HG02973 (cell line): ENCODE measurements at regions not wholly inside any gene's neighbourhood (a gene's known extent, or its start where the extent isn't known, plus 50 kb on each side); places are given as distances from the start of the nearest gene placed in this dataset.

Experiments
- ATAC-seq: cut with Tn5 transposase; IDR thresholded peaks from one replicate; pipeline ENCODE4 v1.9.1; 2021; ENCODE audit warnings: moderate library complexity; ENCODE audit not compliant: unreplicated experiment

GRCh38 chr14:101174522-101174838 is 271.0 kb upstream of the RTL1 start:
- no peak for ATAC-seq

DNA sequence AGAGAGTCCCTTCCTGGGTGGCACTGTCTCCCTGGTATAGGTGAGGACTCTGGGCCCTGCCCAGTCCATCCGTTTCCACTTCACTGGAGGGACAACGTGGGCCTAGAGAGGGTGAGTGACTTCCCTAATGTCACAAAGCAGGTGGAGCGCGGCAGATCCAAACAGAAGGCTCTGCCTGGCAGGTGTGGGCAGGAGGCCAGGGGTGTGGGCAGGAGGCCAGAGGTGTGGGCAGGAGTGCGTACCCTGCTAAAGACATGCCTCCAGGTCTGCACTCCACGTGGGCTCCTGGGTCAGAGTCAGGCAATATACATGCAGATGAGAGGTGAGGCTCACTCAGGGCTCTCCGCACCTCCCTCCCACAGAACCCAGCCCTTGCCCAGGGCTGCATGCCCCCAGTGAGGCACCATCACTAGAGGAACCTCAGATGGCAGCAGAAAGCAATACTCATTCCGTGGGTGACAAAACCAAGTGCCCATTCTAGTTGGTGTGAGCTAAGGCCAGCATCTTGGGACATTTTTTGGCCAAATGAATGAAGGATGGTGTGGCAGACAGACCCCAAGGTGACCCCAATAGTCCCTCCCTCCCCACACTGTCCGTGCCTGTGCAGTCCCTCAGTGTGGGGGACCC is 271.6 kb upstream of the RTL1 start:
- ATAC-seq: no peak

DNA sequence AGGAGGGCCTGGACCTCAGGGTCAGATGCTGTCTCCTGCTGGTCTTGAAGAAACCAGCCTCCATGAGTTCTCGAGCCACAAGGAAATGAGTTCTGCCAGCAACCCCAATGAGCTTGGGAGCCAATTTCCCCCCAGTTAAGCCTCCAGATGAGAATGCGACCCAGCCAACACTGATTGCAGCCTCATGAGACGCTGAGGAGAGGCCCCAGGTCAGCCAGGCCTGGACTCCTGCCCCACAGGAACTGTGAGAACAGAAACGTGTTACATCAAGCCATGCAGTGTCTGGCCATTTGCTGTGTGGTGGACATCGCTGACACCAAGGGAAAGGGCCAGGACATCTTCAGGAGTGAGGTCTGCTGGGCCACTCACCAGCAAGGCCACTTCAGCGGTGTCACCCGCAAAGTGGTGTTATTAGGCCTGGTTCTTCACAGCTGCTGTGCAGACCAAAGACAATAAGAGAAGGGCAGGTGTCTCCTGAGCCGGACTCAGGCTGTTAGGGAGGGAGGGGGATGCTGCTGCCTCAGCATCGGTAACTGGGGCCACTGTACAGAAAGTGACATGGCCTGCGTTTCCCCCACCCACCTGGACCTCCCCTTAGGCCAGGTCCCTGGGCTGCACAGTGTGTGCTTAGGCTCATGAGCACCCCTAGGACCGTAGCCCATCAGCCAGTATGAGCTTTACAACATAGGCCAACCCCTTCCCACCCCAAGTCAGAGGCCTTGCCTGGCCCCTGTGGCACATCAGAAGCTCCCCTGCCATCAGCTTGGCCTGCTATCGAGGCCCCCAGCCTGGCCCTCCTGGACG is 272.4 kb upstream of the RTL1 start:
- no peak for ATAC-seq

DNA sequence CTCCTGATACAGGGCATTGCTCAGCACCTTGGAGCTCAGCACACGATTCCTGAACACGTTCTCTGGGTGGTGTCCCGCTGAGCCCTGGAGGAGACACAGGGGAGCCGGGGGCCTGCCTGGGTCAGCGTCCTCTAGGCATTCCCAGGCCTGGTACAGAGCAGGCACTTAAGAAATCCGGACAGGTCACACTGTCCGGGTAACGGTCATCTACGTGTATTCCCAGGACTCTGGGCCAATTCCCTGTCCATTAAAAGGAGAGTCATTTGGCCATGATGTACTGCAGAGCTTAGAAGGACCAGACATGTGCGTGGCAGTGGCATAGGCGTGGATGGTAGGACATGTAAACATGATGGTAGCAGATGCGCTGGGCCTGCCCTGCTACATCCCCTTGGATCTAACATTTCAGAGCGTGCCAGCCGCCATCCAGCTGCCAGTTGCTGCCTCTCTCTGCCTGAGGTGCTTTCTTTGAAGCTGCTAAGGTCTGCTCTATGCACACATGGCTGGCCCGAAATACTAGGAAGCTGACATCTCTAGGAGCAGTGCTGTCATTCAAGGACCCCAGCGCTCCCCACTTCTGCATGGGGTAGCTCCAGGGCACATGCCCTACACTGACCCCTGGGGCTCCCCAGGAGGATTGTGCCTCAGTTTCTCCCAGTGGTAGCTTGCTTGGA is 273.1 kb upstream of the RTL1 start:
- no peak for ATAC-seq

- ATAC-seq: no peak
Observed at GRCh38 chr14:101177301-101177971, 273.9 kb upstream of the RTL1 start.

GRCh38 chr14:101178184-101179072 is 274.9 kb upstream of the RTL1 start:
- ATAC-seq: no peak

DNA sequence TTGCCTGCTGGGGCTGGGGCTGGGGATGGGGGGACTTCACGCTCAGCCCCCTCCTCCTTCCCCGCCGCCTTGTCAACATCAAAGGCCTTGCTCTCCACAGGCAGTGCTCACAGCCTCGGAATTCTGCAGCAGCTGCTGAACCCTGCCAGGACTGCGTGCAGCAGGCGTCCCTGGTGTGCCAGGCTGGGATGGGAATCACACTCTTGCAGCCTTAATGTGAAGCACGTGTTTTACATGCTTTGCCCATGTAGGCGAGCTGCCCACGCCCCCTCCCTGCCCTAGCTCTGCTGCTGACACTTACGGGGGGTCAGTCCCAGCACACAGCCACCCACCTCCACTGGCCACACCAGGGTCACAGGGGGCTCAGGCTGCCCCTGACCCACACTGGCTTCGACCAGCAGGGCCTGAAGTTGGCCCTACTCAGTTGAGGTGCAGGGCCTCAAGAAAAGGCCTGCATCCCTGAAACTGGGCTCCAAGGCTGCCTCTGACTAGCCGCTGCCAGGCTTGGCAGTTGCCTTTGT is 276.2 kb upstream of the RTL1 start:
- no peak for ATAC-seq

GRCh38 chr14:101181446-101182313 is 278.2 kb upstream of the RTL1 start:
- ATAC-seq: no peak

DNA sequence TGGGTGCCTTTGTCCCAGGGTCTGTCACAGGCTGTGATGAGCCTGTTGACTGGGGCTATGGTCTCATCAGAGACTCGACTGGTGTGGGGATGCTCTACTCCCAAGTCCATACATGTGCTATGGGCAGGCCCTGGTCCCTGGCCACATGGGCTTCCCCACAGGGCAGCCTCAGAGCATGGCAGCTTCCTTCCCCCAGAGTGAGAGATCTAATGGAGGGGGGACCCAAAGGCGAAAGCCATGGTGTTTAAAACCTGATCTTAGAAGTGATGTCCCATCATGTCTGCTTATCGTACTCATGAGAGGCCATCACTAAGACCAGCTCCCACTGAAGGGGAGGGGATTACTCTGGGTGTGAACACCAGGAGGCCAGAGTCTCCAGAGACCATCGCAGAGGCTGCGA is 279.0 kb upstream of the RTL1 start:
- ATAC-seq: no peak

DNA sequence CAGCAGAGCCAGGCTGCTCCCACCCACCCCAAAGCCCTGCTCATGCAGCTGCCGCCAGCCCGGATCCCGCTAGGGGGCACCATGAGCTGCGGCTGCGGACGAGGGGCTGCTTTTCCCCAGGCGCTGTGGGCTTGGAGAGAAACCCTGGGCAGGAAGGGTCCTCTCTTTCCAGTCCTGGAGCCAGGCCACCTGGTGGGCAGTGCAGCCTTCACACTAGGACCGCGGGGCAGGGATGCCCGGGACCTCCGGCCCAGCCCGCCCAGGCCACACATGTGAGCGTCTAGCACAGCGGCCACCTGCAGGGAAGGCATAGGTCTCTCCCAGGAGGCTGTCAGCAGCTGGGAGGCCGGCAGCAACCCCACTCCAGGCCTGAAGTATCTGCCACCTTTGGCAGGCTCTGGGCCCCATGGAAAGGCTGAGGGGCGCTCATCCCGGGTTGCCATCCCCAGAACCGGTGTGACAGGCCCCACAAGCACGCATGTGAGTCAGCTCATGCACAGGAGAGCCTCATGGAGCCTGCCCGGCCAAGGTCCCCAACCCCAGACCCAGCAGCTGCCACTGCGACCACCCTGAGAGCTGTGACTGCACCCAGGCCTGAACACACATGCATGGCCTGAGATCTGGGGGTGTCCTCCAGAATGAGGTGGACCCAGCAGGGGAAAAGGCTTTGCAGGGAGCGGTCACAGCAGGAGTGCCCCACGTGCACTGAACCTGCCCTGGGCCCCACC is 280.0 kb upstream of the RTL1 start:
- ATAC-seq: no peak

DNA sequence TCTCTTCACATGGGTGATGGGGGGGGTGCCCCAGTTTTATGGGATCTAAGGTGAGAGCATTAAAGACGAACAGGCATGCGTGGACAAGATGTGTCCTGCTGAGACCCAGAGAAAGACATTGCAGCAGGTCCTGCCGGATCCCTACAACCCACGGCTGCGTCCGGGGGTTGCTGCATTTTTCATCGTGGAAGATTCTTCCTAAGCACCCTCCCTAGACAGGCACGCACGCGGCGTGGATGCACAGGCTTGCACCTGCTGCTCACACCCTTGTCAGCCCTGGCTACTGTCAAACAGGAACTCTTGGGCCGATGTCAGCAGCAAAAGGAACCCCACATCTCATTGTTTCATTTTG is 280.6 kb upstream of the RTL1 start:
- no peak for ATAC-seq

DNA sequence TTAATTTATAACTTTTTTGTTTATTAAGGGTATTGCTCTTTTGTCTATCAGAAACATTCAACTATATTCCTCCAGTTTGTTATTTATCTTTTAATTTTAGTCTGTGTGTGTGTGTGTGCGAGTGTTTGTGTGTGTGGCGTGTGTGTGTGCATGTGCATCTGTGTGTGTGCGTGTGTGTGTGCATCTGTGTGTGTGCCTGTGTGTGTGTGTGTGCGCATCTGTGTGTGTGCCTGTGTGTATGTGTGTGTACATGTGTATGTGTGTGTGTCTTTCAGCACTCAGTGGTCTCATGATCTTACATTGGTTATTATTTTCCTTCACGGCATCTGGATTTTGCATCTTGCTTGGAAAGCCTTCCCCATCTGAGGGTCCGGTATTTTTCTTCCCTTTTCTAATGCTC is 281.1 kb upstream of the RTL1 start:
- no peak for ATAC-seq

GRCh38 chr14:101185073-101185835 is 281.7 kb upstream of the RTL1 start:
- no peak for ATAC-seq

GRCh38 chr14:101185946-101186345 is 282.4 kb upstream of the RTL1 start:
- ATAC-seq: no peak

DNA sequence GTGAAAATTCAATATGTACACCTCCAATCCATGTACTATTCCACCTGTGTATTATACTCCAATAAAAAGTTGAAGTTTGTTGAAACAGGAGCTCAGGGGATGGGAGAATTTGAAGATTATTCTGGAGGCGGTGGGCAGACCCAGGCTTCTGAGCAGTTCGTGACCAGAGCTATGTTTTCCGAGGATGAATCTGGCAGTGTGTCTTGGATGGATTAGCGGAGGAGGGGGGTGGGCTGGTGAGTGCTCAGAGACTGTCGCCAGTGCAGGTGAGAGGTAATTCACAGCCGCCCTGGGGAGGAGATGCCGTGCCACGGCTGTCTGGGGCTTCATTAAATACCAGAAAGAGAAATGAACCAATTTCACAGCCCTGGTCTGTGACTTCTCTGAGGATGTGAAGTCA is 283.0 kb upstream of the RTL1 start:
- ATAC-seq: no peak

DNA sequence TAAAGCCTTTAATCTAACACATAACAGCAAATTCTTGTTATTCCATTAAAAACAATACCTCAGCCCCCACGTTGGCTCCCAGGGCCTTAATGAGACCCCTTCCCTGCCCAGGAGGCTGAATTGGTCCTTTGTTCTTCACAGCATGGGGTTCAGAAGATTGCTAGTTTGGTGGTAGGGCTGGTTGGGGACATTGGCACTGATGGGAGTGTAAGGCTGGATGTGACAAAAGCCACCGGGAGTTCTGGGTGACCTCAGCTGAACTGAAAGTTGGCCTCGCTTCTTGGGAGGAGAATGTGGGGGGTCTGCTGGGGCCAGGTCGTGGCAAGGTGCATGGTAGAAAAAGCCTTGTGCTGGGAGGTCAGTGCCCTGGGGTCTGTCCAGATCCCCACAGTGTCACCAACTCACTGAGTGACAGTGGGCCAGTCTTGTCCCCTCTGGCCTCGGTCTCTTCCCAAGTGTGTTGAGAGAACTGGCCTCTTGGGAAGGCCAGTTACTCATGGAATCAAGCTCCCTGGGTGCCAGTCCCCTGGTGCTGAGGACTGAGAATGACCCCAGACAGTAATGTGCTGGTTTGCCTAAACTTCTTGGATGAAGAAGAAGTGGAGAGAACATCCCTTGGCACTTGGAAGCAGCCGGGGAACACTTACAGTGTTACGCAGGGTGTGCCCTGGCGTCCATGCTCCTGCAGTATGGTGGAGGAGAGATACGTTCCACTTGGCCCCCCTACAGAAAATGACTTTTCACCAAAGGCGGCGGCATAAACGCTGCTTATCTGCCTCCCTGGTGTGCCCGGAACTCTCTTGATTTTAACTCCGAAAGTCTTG is 283.7 kb upstream of the RTL1 start:
- ATAC-seq: no peak

- ATAC-seq: no peak
Observed at GRCh38 chr14:101187816-101188570, 284.5 kb upstream of the RTL1 start.
